ENCODE measurements at regions not wholly inside any gene's neighbourhood (a gene's known extent, or its start where the extent isn't known, plus 50 kb on each side); places are given as distances from the start of the nearest gene placed in this dataset.

- TF ChIP-seq CTCF (IDR thresholded peaks at IDR 0.05) = no peak
- TF ChIP-seq, protein P1, sequence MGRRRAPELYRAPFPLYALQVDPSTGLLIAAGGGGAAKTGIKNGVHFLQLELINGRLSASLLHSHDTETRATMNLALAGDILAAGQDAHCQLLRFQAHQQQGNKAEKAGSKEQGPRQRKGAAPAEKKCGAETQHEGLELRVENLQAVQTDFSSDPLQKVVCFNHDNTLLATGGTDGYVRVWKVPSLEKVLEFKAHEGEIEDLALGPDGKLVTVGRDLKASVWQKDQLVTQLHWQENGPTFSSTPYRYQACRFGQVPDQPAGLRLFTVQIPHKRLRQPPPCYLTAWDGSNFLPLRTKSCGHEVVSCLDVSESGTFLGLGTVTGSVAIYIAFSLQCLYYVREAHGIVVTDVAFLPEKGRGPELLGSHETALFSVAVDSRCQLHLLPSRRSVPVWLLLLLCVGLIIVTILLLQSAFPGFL (CRISPR knock-in tag; IDR thresholded peaks at IDR 0.05; ENCODE audit: borderline replicate concordance) = no peak
- no peak for TF ChIP-seq ARID4B (CRISPR knock-in tag; IDR thresholded peaks at IDR 0.05; ENCODE audit: borderline replicate concordance)
- TF ChIP-seq, protein P2, sequence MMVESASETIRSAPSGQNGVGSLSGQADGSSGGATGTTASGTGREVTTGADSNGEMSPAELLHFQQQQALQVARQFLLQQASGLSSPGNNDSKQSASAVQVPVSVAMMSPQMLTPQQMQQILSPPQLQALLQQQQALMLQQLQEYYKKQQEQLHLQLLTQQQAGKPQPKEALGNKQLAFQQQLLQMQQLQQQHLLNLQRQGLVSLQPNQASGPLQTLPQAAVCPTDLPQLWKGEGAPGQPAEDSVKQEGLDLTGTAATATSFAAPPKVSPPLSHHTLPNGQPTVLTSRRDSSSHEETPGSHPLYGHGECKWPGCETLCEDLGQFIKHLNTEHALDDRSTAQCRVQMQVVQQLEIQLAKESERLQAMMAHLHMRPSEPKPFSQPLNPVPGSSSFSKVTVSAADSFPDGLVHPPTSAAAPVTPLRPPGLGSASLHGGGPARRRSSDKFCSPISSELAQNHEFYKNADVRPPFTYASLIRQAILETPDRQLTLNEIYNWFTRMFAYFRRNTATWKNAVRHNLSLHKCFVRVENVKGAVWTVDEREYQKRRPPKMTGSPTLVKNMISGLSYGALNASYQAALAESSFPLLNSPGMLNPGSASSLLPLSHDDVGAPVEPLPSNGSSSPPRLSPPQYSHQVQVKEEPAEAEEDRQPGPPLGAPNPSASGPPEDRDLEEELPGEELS (CRISPR knock-in tag; IDR thresholded peaks at IDR 0.05) = no peak
- TF ChIP-seq HMGXB4 (CRISPR knock-in tag; IDR thresholded peaks at IDR 0.05) = no peak
- TF ChIP-seq, protein P3, sequence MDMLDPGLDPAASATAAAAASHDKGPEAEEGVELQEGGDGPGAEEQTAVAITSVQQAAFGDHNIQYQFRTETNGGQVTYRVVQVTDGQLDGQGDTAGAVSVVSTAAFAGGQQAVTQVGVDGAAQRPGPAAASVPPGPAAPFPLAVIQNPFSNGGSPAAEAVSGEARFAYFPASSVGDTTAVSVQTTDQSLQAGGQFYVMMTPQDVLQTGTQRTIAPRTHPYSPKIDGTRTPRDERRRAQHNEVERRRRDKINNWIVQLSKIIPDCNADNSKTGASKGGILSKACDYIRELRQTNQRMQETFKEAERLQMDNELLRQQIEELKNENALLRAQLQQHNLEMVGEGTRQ (CRISPR knock-in tag; IDR thresholded peaks at IDR 0.05) = no peak
- no peak for TF ChIP-seq CBFB (CRISPR knock-in tag; IDR thresholded peaks at IDR 0.05; ENCODE audit: low read depth)
- TF ChIP-seq ZSCAN18 (CRISPR knock-in tag; IDR thresholded peaks at IDR 0.05) = no peak
- no peak for TF ChIP-seq RORB (CRISPR knock-in tag; IDR thresholded peaks at IDR 0.05)
- TF ChIP-seq NFYB (CRISPR knock-in tag; conservative IDR thresholded peaks at IDR 0.05; ENCODE audit: low read depth) = no peak
Measured at GRCh38 chr18:67280486-67281242, 235.9 kb downstream of the DSEL start (continued).

- no peak for DNase-seq (ENCODE audit: low spot score)
- ChIA-PET POLR2A (no interaction called here), CTCF (no interaction called here)
- Mint-ChIP-seq H3K27ac (no peak overlapping the region), H3K4me3 (no peak overlapping the region), H3K9me3 (no peaks in the 10 kb centered on the region), H3K36me3 (no peaks in the 10 kb centered on the region), H3K27me3 (ENCODE audit: low read depth) (no peaks in the 10 kb centered on the region), H3K4me1 (peaks cover 6% of the 10 kb centered on the region)
- no peak for ATAC-seq
- TF ChIP-seq, protein P4, sequence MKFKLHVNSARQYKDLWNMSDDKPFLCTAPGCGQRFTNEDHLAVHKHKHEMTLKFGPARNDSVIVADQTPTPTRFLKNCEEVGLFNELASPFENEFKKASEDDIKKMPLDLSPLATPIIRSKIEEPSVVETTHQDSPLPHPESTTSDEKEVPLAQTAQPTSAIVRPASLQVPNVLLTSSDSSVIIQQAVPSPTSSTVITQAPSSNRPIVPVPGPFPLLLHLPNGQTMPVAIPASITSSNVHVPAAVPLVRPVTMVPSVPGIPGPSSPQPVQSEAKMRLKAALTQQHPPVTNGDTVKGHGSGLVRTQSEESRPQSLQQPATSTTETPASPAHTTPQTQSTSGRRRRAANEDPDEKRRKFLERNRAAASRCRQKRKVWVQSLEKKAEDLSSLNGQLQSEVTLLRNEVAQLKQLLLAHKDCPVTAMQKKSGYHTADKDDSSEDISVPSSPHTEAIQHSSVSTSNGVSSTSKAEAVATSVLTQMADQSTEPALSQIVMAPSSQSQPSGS (CRISPR knock-in tag; IDR thresholded peaks at IDR 0.05; ENCODE audit: borderline replicate concordance, low read depth) = no peak
- TF ChIP-seq SMAD4 (CRISPR knock-in tag; IDR thresholded peaks at IDR 0.05) (no peak), ZNF423 (CRISPR knock-in tag; IDR thresholded peaks at IDR 0.05) (no peak), ERG (CRISPR knock-in tag; IDR thresholded peaks at IDR 0.05) (no peak), ATF1 (CRISPR knock-in tag; IDR thresholded peaks at IDR 0.05) (no peak)
Measured at GRCh38 chr18:67279988-67280387, 236.5 kb downstream of the DSEL start.
